D721Med (cell line): ENCODE measurements at regions not wholly inside any gene's neighbourhood (a gene's known extent, or its start where the extent isn't known, plus 50 kb on each side); places are given as distances from the start of the nearest gene placed in this dataset.
"Not testable (repeated sequence)": the region's sequence is repeated elsewhere in the genome, so short reads cannot be mapped to it uniquely, and the experiment has no call there.

Experiments
- DNase-seq: peaks from one replicate; pipeline ENCODE4 v3.0.0; 2011; ENCODE audit warnings: low spot score; ENCODE audit not compliant: insufficient read length
- FAIRE-seq: peaks from 2 replicates; lab custom pipeline; 2011; peaks lifted over from hg19 to GRCh38; lab: Jason Lieb, UNC
- TF ChIP-seq, protein P1 (sequence below): IDR thresholded peaks from 2 replicates; pipeline ENCODE4 v1.5.1; 2012; ENCODE audit warnings: mild to moderate bottlenecking, control low read depth; ENCODE audit not compliant: insufficient read depth; ENCODE audit errors: missing control alignments

DNA sequence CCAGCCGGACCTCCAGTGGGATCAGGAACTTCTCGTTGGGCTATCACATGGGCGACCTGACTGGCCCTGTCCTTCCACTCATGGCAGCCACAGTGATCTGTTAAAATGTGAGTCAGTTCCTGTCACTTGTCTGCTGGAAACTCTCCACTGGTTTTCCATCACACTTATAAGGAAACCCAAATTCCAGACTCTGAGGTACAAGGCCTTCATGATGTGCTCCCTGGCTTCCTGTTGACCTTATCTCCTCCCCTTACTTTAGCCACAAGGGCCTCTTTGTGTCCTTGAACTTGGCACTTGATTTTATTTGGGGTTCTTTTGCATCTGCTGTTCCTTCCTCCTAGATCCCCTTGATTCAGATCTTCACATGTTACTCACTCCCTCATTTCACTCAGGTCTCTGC lies 96.8 kb downstream of the TENT5C start:
- FAIRE-seq (no peak), DNase-seq (no peak)
- TF ChIP-seq, protein P1, sequence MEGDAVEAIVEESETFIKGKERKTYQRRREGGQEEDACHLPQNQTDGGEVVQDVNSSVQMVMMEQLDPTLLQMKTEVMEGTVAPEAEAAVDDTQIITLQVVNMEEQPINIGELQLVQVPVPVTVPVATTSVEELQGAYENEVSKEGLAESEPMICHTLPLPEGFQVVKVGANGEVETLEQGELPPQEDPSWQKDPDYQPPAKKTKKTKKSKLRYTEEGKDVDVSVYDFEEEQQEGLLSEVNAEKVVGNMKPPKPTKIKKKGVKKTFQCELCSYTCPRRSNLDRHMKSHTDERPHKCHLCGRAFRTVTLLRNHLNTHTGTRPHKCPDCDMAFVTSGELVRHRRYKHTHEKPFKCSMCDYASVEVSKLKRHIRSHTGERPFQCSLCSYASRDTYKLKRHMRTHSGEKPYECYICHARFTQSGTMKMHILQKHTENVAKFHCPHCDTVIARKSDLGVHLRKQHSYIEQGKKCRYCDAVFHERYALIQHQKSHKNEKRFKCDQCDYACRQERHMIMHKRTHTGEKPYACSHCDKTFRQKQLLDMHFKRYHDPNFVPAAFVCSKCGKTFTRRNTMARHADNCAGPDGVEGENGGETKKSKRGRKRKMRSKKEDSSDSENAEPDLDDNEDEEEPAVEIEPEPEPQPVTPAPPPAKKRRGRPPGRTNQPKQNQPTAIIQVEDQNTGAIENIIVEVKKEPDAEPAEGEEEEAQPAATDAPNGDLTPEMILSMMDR, result no peak

DNA sequence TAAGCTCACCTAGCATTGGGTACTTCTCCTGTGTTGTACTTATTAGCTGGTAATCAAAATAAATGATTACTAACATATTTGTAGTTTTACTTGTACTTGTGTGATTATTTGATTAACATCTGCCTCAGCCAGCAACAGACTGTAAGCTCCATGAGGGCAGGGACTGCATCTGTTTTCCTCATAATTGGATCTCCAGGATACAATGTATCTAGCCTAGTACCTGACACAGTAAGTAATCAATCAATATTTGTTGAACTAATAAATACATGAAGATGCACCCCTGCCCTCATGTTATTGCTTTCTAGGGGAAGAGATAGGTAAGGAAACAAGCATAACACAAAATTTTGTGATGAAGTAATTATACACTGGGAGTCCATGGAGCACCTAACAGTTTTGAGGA lies 101.5 kb downstream of the TENT5C start:
- FAIRE-seq, result no peak
- DNase-seq, result no peak
- TF ChIP-seq, protein P1, result no peak

DNA sequence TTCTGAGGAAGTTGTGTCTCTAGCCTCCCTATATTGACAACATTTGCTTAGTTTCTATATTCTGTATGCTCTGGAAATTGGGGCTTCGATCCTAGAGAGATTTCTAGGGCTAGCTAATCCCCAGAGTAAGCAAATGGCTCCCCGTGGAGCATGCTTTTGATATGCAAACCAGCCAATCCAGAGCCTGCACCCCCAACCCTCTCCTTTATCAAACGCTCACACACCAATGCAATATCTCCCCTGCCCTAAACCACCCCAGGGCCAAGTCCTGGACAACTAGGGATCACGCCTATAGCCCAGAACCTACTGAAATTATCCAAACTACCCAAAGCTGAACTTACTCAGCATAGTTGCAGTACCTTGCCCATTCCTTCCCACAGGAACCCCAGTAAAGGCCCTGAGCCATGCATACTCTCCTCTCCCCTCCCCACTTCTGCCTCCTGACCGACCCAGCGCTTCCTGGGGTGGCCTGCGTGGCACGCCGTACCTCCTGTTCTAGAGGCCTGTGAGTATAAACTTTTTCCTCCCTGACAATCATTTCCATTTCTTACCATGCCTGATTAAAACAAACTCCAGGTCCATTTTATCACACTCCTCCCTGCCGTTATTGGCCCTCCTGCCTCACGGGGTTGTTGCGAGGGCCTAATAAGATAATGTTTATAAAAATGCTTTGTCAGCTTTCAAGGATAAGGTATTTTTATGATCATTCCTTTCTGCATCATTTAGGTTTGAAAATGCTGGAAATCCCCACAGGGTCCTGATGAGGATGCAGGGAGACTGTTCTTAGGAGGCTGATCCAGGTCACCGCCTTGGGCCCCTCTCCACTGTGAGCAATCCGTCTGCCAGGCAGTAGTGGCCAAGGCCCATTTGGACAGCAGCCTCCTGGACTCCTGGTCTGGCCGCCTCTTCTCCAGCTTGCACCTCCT lies 102.7 kb downstream of the TENT5C start:
- no peak for DNase-seq
- TF ChIP-seq, protein P1, result no peak
- FAIRE-seq, result no peak

DNA sequence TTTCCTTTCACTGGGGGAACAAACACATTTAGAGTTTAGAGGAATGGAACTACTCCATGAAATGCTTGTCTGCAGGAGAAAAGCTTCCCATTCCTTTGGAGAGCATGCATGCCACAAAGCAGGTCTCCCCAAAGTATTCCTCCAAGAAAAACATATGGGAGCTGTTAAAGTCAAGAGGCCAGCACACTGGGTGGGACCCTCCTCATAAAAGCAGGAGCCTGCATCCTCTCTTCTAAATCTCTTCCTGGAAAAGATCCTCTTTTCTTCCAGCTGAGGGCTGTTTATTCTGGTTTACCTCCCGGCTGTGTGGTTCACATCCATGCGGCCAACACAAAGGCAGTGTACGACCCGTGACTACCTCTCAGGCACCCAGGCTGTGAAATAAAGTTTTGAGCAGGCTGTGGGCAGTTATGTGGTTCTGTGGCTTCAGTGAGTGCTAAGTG lies 103.4 kb downstream of the TENT5C start:
- no peak for FAIRE-seq
- DNase-seq, result no peak
- TF ChIP-seq, protein P1, result no peak

DNA sequence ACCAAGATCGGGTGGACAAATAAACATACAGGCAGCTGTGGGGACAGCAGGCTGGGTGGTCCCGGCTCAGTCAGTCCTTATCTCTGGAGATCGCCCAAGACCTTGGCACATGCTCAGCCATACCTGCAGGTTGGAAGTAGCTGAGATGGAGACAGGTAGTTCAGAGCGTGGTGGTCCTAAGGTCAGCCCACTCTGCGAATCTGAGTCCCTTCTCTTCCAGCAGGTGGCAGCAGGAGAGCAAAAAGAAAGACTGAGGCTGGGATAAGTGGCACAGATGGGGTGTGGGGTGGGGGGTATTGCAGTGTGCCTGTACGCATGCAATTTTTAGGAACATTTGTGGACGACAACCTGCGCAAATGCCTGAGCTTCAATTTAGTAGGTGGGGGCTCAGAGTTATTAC lies 104.9 kb downstream of the TENT5C start:
- TF ChIP-seq, protein P1, result peak; percentile 12
- no peak for FAIRE-seq
- no peak for DNase-seq

DNA sequence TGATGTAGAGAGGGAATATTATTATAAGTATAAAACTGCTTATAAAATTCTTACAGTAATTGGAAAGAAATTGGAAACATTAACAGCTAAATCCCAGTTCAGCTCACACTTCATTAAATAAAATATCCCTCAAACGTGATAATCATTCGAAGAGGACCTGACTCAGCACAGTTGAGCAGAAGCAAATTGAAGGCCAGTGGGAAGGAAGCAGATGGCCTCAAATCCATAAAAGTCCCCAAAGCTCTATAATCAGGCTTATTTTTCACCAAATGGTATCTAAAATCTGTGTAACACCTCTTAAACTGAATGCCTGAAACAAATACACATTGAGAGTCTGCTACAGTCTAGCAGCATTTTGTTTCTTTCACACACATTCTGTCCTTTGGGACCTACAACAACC lies 106.8 kb downstream of the TENT5C start:
- FAIRE-seq (no peak), DNase-seq (no peak)
- TF ChIP-seq, protein P1, result no peak

DNA sequence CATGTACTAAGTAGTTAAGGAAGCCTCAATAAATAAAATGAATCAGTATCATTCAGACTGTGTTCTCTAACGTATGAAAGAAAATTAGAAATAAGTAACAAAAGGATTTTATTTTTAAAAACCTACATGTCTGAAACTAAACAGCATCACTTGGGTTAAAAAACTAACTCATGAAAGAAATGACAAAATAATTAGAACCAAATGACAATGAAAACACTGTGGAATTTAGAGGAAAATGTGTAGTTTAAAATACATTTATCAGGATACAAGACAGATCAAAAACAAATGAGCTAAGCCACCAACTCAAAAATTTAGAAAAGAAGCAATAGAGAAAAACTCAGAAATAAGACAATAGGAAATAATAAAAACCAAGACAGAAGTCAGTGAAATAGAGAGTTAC lies 108.7 kb downstream of the TENT5C start:
- no peak for DNase-seq
- TF ChIP-seq, protein P1, result no peak
- no peak for FAIRE-seq

DNA sequence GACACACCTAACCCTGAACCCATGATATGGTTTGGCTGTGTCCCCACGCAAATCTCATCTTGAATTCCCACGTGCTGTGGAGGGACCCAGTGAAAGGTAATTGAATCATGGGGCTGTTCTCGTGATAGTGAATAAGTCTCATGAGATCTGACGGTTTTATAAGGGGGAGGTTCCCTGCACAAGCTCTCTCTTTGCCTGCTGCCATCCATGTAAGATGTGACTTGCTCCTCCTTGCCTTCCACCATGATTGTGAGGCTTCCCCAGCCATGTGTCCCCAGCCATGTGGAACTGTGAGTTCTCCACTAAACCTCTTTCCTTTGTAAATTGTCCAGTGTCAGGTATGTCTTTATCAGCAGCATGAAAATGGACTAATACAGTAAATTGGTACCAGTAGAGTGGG lies 110.2 kb downstream of the TENT5C start:
- not testable (repeated sequence) for FAIRE-seq, DNase-seq

DNA sequence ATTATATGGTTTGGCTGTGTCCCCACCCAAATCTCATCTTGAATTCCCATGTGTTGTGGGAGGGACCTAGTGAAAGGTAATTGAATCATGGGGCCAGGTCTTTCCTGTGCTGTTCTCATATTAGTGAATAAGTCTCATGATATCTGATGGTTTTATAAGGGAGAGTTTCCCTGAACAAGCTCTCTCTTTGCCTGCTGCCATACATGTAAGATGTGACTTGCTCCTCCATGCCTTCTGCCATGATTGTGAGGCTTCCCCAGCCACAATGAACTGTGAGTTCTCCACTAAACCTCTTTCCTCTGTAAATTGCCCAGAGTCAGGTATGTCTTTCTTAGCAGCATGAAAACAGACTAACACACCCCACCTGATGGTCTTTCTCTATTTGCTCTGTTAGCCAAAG lies 112.1 kb downstream of the TENT5C start:
- not testable (repeated sequence) for FAIRE-seq

DNA sequence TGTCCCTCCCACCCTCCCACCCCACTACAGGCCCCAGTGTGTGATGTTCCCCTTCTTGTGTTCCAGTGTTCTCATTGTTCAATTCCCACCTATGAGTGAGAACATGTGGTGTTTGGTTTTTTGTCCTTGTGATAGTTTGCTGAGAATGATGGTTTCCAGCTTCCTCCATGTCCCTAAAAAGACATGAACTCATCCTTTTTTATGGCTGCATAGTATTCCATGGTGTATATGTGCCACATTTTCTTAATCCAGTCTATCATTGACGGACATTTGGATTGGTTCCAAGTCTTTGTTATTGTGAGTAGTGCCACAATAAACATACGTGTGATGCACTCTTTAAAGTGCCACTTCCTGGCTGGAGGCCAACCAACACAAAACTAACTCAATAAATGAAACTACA lies 112.7 kb downstream of the TENT5C start:
- not testable (repeated sequence) for DNase-seq, FAIRE-seq

More for the DNA sequence above, 112.1 kb downstream of the TENT5C start:
- not testable (repeated sequence) for DNase-seq
